Activated CD8-positive, alpha-beta memory T cell treated with anti-CD3 and anti-CD28 coated beads for 4 hours (primary cell): ENCODE measurements at regions not wholly inside any gene's neighbourhood (a gene's known extent, or its start where the extent isn't known, plus 50 kb on each side); places are given as distances from the start of the nearest gene placed in this dataset.
"Not testable (repeated sequence)": the region's sequence is repeated elsewhere in the genome, so short reads cannot be mapped to it uniquely, and the experiment has no call there.

ENCODE experiments used
- DNase-seq, 2 donors: peaks; one replicate each; pipeline ENCODE4 v3.0.0-alpha.2; 2020; ENCODE audit warnings: low read depth in 2 of 2

DNA sequence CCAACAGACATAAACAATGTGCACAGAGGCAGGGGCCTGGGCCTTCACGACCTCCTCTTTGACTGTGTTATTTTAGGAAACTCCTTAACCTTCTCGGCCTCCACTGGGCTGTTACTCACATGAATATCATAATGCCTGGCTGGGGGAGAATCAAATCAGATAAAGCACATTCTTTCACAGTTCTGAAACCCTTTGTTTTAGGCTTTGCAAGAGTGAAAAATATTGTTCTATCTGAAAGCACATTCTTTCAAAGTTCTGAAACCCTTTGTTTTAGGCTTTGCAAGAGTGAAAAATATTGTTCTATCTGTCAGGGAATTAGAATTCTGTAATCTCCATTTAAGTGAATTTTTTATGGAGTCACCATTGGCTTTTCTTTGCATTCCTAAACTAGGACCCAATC lies 50.7 kb upstream of the SYNDIG1 start:
- DNase-seq: no peak

DNA sequence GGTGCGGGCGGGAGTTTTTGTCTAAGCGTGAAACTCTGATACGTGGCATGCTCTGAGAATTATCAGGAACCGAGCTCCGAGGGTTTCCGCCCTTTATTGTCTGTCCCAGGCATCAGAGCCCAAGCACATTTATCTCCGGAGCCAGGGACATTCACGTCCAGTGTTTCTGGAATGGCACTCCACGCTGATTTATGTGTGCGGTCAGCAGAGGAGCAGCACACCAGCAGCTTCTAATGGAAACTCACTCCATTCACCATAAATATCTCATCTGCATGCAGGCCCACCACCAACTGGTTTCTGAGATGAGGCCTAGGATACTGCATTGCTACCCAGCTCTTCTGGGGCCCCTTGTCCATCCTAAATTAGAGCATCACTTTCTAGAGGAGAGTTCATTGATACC lies 51.9 kb upstream of the SYNDIG1 start:
- no peak for DNase-seq

DNA sequence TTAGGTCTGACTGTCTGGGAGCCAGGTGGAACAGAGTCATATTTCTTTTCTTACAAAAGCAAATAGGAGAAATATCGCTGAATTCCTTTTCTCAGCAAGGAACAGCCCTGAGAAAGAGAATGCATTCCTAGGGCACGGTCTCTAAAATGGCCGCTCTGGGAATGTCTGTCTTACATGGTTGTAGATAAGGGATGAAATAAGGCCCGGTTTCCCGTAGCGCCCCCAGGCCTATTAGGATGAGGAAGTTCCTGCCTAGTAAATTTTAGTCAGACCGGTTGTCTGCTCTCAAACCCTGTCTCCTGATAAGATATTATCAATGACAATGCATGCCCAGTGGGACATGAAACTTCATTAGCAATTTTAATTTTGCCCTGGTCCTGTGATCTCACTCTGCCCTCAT lies 54.0 kb upstream of the SYNDIG1 start:
- not testable (repeated sequence) for DNase-seq

DNA sequence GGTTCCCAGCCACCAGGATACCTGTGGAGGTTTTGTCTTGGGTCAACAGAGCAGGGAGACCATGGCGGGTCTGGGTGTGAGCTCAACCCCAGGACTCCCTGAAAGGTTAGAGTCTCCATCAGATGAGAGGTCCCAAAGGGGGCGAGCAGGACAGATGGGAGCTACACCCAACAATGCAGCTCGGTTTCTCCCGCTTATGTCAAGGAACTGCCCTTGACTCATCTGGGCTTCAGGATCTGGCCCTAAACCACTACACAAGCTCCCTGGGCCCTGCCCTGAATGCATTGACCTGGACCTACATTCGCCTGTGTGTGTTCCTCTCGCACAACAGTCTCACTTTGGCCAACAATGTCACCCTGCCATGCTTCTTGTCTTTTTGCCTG lies 57.6 kb upstream of the SYNDIG1 start:
- DNase-seq: no peak

DNA sequence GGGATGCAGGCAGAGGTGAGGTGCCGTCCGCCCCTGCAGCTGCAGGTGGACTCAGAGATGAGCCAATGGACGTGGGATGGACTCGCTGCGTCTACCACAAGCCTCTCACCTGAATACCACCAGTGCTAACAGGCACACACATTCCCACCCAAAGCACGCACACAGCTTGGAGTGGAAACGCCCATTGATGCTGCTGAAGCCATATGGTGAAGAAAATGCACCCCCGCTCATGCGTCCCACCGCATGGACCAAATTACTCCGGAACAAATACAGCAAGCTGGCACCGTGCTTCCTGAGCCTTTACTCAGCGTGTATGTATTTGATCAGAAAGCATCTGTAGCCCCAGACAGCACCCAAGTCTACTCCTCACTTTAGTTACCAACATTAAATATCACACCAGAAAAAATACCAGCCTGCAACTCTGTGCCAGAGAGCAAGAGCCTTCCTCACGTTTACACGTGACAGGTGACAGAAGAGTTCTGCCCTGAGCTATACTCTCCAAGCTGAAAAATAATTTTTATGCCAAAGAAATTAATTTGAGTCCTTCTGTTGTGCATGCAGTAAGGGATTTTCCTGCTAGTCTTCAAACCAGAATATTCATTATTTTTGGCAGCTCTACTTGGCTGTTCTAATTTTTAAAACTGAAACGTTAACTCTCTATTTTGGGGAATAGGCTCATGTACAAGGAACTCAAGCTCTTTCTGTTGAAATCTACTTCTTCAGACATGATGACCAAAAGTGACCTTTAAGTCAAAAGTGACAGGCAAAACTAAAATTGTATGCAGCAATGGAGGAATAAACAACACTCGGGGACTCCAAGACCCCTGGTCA lies 58.2 kb upstream of the SYNDIG1 start:
- DNase-seq: no peak

DNA sequence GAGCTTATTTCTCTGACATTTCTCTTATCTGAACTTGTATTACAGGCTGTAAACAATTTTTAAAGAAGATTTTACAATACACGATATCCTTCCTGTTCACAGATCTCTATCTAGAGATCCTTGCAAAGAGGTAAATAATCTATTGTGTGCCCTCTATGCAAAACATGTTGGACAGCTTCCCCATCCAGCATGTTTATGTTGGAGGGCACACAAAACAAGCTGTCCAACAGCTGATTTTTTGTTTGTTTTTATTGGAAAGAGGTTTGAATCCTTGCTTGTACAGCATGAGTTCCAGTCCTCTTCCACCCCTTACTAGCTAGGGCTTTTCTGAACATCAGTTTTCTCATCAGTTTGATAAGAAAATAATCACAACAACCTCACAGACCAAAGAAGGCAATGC lies 62.3 kb upstream of the SYNDIG1 start:
- no peak for DNase-seq

DNA sequence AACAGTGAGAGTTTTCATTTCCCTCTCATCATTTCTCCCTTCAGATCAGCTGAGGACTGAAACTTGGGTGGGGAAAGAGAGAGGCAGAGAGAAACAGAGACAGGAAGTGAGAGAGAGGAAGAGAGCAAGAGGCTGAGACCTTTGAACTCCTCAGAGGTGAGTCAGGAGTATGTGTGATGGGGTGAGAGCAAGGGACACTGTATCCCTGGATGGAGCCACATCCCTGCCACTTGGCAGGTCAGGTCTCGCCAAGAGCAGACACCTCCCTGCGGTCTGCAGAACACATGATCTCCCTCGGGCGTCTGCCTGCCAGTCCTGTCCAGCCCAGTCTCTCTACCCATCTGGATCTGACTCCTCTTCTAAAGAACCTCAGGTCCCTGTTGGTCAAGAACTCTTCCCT lies 62.7 kb upstream of the SYNDIG1 start:
- DNase-seq: no peak

DNA sequence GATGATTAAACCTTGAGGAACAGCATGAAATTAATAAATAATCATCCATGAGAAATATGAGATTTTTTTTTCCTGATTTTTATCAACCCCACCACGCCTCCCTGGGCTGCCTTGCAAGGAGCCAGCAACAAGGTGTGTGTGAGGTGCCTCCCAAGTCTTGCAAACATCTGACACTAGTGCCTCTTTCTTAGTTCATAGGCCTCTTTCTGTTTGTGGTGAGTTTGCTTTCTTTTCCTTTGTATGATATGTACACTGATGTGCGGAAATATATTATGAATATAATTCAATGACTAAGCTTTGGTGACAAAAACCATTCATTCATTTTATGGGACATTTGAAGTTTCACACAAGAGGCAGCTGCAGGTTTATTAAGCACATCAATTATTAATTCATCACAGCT lies 63.2 kb upstream of the SYNDIG1 start:
- no peak for DNase-seq

DNA sequence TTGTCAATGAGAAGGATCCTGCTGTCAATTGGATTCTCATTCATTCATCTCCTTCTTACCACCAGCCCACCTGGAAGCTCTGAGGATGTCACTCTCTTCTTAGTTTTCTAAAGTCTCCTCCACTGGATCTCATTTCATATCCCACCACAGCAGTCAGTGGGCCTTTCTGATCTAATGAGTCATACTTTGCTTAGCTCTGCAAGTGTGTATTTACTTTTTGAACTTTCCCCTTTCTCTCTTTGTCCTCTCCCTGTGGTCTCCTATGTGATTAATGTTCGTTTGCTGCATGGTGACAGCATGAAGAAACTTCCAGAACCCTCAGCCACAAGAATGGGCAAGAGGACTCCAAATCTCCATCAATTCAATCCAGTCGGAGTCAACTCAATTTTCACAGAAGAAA lies 63.6 kb upstream of the SYNDIG1 start:
- DNase-seq: no peak

DNA sequence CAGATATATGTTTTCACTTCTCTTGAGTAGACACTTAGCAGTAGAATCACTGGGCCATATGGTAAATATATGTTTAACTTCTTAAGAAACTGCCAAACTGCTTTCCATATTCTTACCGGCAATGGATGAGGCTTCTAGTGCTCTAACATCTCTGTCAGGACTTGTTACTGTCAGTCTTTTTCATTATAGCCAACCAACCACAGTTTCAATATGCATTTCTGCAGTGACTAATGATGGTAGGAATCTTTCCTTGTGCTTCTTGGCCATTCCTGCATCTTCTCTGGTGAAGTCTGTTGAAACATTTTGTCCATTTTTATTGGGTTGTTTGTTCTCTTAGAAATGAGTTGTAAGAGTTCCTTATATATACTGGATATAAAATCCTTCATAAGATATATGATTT lies 66.0 kb upstream of the SYNDIG1 start:
- DNase-seq: no peak

DNA sequence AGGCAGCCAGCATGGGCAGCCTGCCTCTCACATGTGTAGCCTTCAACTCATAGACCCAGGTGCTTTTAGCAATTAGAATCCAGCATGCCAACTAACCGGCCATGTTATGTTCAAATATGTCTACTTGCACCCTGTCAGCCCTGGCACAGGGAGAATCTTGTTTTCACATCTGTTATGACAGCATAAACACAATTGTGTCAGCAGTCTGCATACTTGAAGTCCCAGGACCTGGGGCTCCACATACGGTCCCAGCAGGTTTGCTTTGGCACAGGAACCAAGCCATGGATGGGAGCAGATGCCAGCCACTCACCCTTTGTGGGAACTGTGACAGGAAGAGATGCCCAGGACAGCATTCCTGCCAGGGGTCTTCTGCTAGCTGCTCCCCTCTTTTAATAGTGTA lies 67.2 kb upstream of the SYNDIG1 start:
- no peak for DNase-seq

DNA sequence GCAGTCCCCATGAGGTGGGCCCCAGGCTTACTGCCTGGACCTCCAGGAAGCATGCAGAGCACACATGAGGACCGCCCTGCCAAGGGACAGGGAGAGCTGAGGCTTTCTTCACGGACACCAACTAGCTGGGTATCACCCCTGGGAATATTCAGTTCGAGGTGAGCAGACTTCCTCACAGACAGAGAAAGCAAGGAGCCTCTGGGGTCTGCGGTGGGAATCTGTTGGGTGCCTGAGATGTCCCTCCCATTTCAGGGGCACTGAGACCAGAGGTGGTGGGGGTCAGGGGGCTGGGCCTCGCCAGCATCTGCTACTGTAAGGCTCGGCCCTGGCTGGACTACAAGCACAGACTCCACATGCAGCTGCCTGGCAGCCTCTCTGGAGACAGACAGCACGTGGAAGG lies 74.3 kb upstream of the SYNDIG1 start:
- DNase-seq: no peak

DNA sequence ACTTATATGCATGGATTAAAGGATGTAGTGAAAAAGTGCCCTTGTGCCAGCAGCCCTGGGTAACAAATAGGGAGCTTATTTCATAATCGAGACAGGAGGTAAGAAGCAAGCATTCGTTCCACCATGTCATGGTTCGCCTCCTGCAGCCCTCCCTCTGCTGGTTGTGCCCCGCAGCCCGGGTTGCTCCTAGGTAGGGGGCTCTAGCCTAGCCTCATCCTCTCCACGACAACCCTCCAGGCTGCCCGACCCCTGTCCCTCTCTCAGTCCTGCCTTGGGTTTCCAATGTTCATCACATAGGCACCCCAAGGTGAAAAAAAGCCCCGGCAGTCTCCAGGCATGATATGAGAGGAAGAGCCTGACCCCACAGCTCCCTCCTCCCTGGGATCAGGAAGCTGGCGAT lies 75.5 kb upstream of the SYNDIG1 start:
- DNase-seq: no peak

DNA sequence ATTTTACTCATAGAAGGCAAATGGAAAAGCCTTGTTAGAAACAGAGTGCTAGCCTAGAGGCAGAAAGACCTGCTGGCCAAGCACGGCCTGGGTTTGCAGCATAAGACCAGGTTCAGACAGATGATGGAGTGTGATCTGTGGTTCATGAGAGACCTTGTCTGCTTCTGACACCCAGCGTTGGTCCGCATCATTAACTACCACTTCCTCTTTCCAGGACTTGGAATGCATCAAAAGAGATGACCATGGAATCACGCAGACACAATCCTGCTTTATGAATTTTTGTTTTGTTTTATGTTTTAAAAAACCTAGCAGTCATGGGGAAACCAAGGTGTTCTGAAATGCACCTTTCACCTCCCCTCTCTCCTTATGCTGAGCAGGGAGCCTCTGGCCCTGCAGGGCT lies 76.8 kb upstream of the SYNDIG1 start:
- no peak for DNase-seq

DNA sequence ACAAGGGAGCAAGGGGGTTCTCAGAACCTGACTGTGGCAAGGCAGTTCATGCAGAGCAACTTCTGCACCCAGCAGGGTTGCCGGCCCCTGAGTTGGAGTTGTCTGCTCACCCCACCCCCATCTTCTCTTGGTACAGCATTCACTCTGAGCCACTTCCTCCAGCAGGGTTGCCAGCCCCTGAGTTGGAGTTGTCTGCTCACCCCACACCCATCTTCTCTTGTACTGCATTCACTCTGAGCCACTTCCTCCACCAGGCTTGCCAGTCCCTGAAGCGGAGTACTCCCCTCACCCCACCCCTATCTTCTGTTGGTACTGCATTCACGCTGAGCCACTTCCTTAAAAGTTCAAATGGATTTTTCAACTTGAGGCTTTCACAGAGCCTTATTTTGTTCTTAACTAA lies 79.7 kb upstream of the SYNDIG1 start:
- DNase-seq: no peak

DNA sequence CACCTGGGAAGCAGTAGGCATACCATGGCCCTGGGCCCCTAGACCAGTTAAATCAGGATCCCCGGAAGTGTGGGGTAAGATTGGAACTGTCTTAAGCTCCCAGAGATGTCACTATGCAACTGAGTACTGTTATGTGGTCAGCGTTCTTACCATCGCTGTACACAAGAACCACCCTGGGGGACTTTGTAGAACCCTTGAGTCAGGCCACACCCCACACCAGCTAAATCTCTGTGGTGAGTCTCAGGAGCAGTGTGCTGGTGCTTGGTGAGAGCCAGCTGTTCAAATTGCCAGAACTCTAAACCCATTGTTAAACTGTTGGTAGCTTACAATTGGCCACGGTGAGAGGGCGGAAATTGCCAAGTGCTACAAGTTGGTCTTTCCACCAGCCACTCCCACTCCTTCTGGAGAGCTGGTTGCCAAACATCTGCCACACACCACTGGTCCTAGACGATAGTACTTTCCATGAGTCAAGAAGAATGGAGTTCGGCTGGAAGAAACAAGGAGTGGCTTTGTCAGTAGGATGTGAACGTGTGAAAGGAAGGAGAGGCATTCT lies 80.5 kb upstream of the SYNDIG1 start:
- no peak for DNase-seq

DNA sequence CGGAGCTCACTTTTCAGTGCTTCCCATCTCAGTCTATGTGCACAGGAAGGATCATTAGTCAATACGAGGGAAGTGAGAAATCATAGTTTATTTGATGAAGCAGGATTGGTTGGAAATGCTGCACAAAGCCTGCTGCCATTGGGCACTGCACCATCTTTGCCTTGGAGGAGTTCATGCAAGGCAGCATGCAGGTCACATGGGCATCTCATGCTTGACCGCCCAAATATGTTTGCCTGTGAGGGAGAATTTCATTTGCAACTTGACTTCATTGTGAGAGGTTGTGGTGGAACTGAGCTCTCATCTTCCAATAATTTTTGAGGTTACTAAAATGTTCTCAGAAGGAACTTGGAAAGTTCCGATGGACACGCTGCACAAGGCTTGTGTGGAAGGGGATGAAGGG lies 83.9 kb upstream of the SYNDIG1 start:
- no peak for DNase-seq

DNA sequence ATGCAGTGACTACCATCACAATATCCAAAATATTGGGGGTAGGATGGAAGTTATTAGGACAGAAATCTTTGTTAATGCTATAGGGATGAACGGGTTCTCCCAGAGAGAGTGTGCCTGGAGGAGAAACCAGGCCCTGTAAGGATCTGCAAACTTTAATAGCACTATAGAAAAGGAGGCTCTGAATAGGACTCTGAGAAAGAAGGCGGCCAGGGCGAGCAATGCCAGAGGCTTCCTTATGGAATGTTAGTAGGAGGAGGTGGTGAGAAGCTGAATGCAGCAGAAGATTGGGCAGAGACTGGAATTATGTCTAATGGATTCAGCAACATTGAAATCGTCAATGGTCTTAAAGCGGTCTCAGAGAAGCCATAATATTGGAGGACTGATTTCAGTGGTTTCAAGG lies 84.6 kb upstream of the SYNDIG1 start:
- DNase-seq: no peak

DNA sequence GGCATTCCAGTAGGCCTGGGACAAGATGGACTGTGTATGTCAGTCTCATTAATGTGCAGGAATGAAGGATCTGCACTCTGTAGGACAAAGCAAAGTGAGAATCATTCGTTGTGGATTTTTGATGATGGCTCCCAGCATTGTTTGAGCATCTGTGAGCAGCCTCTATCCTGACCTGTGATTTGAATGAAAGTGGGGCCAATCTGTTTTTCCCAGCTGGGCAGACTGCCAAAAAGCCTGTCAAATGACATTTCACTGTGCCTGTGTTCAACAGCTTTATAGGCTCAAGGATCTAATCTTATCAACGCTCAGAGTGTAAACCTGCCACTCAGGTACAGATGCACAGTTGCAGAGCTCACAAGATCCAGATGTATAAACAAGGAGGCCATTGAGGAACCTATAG lies 86.7 kb upstream of the SYNDIG1 start:
- no peak for DNase-seq

DNA sequence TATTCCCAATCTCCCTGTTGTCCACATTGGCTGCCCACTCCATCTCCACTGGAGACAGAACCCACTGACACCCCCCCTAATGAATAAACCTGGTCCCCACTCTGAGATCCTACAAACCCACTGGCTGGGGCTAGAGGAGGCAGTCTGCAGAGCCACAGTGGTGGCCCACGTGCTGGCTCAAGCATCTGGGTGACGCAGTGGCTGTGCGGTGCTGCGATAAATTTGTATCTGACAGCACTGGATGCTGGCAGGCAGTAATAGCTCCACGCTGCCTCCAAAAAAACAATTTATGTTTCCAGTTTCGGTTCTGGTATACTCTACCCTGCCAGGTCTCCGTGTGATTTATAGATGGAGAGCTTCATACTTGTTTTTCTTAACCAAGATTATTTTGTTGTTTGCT lies 87.1 kb upstream of the SYNDIG1 start:
- DNase-seq: no peak

DNA sequence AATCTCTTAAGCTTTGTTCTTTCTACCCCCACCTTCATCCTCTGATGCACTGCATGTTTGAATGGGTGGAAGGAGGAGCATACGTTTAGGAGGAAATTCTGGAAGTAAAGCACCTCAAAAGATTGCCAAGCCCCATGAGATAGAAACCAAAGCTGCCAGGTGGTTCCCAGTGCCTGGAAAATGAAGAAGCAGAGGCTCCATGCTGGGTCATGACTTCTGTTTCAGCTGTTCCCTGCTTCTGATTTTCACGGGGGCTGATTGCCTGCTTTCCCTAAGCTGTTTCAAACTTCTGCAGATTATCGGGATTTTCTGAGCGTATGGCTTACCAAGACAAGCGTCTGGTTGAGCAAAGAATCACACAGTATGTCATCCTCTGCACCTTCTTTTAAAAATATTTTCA lies 87.5 kb upstream of the SYNDIG1 start:
- no peak for DNase-seq

DNA sequence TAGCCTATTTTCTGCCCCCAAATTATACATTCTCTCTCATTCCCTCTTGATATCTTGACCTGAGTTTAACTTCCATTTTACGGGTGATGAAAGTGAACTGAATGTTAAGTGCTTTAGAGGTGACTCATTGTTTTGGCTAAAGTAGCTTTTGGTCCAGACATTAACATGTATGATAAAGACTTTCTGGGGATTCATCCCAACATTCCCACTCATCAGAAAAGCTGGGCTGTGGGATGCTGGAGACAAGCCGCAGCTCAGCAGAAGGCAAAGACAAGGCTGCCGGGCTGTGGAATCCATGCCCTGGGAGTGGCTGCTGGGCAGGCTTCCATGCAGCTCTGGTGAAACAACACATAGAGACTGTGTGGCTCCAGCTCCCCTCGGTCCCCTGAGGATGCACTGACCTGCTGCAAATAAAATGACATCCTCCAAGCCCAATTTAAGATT lies 89.9 kb upstream of the SYNDIG1 start:
- no peak for DNase-seq

DNA sequence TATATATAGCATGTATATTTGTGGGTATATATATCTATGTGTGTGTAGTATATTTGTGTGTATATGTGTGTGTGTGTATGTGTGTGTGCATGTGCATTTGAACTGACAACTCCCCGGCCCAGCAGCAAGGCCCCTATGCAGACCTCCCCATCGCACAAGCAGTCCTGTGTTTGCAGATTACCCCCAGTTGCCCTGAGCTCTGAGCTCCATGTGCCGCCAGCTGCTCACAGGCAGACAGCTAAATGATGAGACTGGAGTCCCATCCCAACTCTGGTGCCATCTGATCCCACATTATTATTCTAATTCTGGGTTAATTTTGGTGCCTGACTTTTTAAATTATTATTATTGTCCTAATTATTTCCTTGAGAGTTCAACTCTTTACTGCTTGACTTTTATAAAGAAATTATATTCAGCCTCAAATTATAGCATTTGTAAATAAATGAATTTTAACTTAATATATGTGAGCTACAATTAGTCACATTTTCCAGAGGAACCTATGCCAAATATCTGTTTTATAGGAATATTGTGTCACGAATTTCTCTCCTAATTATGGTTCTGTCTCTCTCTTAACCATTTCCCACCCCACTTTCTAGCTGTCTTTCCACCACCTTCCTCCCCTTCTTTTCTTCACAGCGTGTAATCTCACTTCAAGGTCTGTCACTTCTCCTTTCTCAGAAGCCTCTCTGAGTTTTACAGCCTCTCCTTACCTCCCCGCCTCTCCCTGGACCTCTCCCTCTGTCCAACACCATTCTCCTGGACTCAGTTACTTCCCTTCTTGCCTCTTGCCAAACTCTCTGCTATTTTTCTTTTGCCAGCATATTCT lies 90.6 kb upstream of the SYNDIG1 start:
- no peak for DNase-seq
